B cell (primary cell): ENCODE measurements at regions not wholly inside any gene's neighbourhood (a gene's known extent, or its start where the extent isn't known, plus 50 kb on each side); places are given as distances from the start of the nearest gene placed in this dataset.

Experiments
- EZH2 ChIP-seq: IDR thresholded peaks from 2 replicates; pipeline ENCODE4 v1.6.1; 2012; ENCODE audit warnings: borderline replicate concordance, low read depth, mild to moderate bottlenecking, moderate library complexity, low read length; ENCODE audit not compliant: insufficient read depth, poor library complexity, severe bottlenecking
- TF ChIP-seq, protein P1 (sequence below): fragments of 200-600 bp; IDR thresholded peaks from one replicate; pipeline ENCODE4 v1.8.0; 2022; ENCODE audit warnings: antibody characterized with exemption, mild to moderate bottlenecking

- TF ChIP-seq, protein P1, sequence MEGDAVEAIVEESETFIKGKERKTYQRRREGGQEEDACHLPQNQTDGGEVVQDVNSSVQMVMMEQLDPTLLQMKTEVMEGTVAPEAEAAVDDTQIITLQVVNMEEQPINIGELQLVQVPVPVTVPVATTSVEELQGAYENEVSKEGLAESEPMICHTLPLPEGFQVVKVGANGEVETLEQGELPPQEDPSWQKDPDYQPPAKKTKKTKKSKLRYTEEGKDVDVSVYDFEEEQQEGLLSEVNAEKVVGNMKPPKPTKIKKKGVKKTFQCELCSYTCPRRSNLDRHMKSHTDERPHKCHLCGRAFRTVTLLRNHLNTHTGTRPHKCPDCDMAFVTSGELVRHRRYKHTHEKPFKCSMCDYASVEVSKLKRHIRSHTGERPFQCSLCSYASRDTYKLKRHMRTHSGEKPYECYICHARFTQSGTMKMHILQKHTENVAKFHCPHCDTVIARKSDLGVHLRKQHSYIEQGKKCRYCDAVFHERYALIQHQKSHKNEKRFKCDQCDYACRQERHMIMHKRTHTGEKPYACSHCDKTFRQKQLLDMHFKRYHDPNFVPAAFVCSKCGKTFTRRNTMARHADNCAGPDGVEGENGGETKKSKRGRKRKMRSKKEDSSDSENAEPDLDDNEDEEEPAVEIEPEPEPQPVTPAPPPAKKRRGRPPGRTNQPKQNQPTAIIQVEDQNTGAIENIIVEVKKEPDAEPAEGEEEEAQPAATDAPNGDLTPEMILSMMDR: no peak
- TF ChIP-seq EZH2: no peak
These were observed 272.7 kb downstream of the RPLP1 start for GRCh38 chr15:69725275-69725674.
